ENCODE measurements at regions not wholly inside any gene's neighbourhood (a gene's known extent, or its start where the extent isn't known, plus 50 kb on each side); places are given as distances from the start of the nearest gene placed in this dataset.
"Not testable (repeated sequence)": the region's sequence is repeated elsewhere in the genome, so short reads cannot be mapped to it uniquely, and the experiment has no call there.

GRCh38 chr13:58908019-58908679 is 1255.6 kb downstream of the DIAPH3 start:
- DNase-seq (ENCODE audit: low read depth), result no peak

- DNase-seq (ENCODE audit: low read depth), result no peak
Observed at GRCh38 chr13:58919551-58919950, 1244.2 kb downstream of the DIAPH3 start.

GRCh38 chr13:58921129-58921528 is 1242.6 kb downstream of the DIAPH3 start:
- no peak for DNase-seq (ENCODE audit: low read depth)

GRCh38 chr13:58926858-58927257 is 1236.9 kb downstream of the DIAPH3 start:
- no peak for DNase-seq (ENCODE audit: low read depth)

GRCh38 chr13:58933475-58933874 is 1230.3 kb downstream of the DIAPH3 start:
- no peak for DNase-seq (ENCODE audit: low read depth)

- no peak for DNase-seq (ENCODE audit: low read depth)
Observed at GRCh38 chr13:58935689-58936088, 1228.0 kb downstream of the DIAPH3 start.

GRCh38 chr13:58946274-58946673 is 1217.5 kb downstream of the DIAPH3 start:
- no peak for DNase-seq (ENCODE audit: low read depth)

GRCh38 chr13:58949646-58950045 is 1214.1 kb downstream of the DIAPH3 start:
- DNase-seq (ENCODE audit: low read depth), result no peak

- DNase-seq (ENCODE audit: low read depth), result no peak
Observed at GRCh38 chr13:58950911-58951310, 1212.8 kb downstream of the DIAPH3 start.

- DNase-seq (ENCODE audit: low read depth), result no peak
Observed at GRCh38 chr13:58953638-58954037, 1210.1 kb downstream of the DIAPH3 start.

- DNase-seq (ENCODE audit: low read depth), result no peak
Observed at GRCh38 chr13:58955546-58956385, 1208.0 kb downstream of the DIAPH3 start.

- DNase-seq (ENCODE audit: low read depth), result not testable (repeated sequence)
Observed at GRCh38 chr13:58958097-58958496, 1205.6 kb downstream of the DIAPH3 start.

GRCh38 chr13:58960888-58961287 is 1202.8 kb downstream of the DIAPH3 start:
- no peak for DNase-seq (ENCODE audit: low read depth)

- no peak for DNase-seq (ENCODE audit: low read depth)
Observed at GRCh38 chr13:58963321-58963720, 1200.4 kb downstream of the DIAPH3 start.

- no peak for DNase-seq (ENCODE audit: low read depth)
Observed at GRCh38 chr13:58964048-58964447, 1199.7 kb downstream of the DIAPH3 start.

GRCh38 chr13:58977085-58977484 is 1186.6 kb downstream of the DIAPH3 start:
- no peak for DNase-seq (ENCODE audit: low read depth)

- DNase-seq (ENCODE audit: low read depth), result no peak
Observed at GRCh38 chr13:58978331-58978730, 1185.4 kb downstream of the DIAPH3 start.

- DNase-seq (ENCODE audit: low read depth), result no peak
Observed at GRCh38 chr13:58979851-58980250, 1183.9 kb downstream of the DIAPH3 start.

- no peak for DNase-seq (ENCODE audit: low read depth)
Observed at GRCh38 chr13:58985845-58986244, 1177.9 kb downstream of the DIAPH3 start.

GRCh38 chr13:58989556-58989955 is 1174.2 kb downstream of the DIAPH3 start:
- no peak for DNase-seq (ENCODE audit: low read depth)

GRCh38 chr13:58991826-58992477 is 1171.8 kb downstream of the DIAPH3 start:
- no peak for DNase-seq (ENCODE audit: low read depth)

GRCh38 chr13:58992478-58993042 is 1171.2 kb downstream of the DIAPH3 start:
- no peak for DNase-seq (ENCODE audit: low read depth)

- no peak for DNase-seq (ENCODE audit: low read depth)
Observed at GRCh38 chr13:58994077-58994476, 1169.7 kb downstream of the DIAPH3 start.

Measured in stimulated activated CD8-positive, alpha-beta memory T cell treated with anti-CD3 and anti-CD28 coated beads, Interleukin-12 subunit alpha, Interleukin-12 subunit beta, amount 100 ng/mL, for 1 hour (primary cell).